ENCODE measurements at regions not wholly inside any gene's neighbourhood (a gene's known extent, or its start where the extent isn't known, plus 50 kb on each side); places are given as distances from the start of the nearest gene placed in this dataset.

DNA sequence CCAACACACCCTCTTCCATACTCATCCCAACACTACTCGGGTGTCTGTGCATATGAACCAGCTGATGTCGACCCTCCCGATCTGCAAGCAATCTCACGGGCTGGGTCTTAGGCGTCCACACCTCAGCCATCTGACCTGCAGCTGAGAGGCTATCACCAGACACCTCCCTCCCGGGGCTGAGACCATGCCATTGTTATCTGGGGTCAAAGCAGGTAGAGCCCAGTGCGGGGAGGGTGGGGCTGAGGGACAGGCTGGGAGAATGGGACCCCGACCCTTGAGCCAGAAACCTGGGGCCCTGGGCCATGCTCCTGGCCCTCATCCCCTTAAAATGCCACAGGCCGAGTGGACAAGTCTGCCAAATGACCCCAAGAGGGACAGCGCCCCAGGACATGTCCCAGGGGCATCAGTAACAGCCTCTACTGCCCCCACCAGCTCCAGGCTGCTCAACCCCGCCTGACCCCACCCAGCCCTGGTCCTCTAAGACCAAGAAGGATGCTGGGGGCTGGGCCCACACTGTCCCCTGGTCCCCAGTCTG lies 146.7 kb upstream of the CST7 start:
- no peak overlapping the region for H3K27ac Mint-ChIP-seq
- ChIA-PET CTCF (no interaction called here), POLR2A (no interaction called here)
- no peaks in the 10 kb centered on the region for H3K27me3 Mint-ChIP-seq
- H3K9me3 Mint-ChIP-seq, result no peaks in the 10 kb centered on the region
- H3K36me3 Mint-ChIP-seq (ENCODE audit: low read depth), result no peaks in the 10 kb centered on the region
- H3K4me3 Mint-ChIP-seq, result no peak overlapping the region
- intact Hi-C loops (cut with micrococcal nuclease), result no loop called here
- ATAC-seq, result no peak
- TF ChIP-seq, protein P1, sequence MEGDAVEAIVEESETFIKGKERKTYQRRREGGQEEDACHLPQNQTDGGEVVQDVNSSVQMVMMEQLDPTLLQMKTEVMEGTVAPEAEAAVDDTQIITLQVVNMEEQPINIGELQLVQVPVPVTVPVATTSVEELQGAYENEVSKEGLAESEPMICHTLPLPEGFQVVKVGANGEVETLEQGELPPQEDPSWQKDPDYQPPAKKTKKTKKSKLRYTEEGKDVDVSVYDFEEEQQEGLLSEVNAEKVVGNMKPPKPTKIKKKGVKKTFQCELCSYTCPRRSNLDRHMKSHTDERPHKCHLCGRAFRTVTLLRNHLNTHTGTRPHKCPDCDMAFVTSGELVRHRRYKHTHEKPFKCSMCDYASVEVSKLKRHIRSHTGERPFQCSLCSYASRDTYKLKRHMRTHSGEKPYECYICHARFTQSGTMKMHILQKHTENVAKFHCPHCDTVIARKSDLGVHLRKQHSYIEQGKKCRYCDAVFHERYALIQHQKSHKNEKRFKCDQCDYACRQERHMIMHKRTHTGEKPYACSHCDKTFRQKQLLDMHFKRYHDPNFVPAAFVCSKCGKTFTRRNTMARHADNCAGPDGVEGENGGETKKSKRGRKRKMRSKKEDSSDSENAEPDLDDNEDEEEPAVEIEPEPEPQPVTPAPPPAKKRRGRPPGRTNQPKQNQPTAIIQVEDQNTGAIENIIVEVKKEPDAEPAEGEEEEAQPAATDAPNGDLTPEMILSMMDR (IDR thresholded peaks at IDR 0.05), result no peak
- H3K4me1 Mint-ChIP-seq (ENCODE audit: low read depth), result no peaks in the 10 kb centered on the region
- no peak for DNase-seq

DNA sequence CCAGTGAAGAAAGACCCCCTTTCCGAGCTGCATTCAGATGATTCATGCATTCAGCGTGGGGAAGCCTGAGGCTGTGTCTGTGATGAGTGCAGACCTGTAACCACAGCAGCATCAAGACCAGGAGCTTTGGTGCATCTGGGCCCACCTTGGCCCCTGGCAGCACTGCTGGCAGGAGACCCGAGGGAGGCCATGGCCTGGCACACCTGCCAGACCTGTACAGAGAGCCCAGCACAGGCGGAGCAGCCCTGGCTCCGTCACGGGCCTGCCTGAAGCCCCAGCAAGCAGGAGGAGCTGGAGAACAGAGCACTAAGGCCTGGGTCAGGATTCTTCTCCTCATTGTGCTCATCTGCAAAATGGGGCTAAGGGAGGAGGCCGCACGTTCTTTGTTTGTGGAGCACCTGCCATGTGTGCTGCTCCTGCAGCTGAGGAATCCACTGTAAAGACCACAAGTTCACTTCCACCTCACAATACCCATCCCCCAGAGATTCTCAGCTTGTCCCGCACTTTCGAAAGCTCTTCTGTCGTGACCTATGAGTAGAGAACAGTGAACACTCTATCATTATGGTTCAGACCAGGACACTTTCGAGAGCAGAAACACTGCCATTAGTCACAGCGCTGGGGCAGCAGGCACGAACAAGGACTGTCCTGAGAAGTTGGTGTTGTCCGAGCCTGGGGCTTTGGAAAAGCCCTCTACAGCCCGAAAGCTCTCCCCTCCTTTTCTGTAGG lies 144.4 kb upstream of the CST7 start:
- Mint-ChIP-seq H3K4me3 (no peak overlapping the region), H3K27ac (no peak overlapping the region), H3K36me3 (ENCODE audit: low read depth) (no peaks in the 10 kb centered on the region), H3K27me3 (no peaks in the 10 kb centered on the region), H3K4me1 (ENCODE audit: low read depth) (peaks cover 5% of the 10 kb centered on the region), H3K9me3 (no peaks in the 10 kb centered on the region)
- ChIA-PET CTCF (no interaction called here), POLR2A (no interaction called here)
- intact Hi-C loops (cut with micrococcal nuclease), result no loop called here
- TF ChIP-seq, protein P1 (IDR thresholded peaks at IDR 0.05), result no peak
- DNase-seq, result no peak
- no peak for ATAC-seq

DNA sequence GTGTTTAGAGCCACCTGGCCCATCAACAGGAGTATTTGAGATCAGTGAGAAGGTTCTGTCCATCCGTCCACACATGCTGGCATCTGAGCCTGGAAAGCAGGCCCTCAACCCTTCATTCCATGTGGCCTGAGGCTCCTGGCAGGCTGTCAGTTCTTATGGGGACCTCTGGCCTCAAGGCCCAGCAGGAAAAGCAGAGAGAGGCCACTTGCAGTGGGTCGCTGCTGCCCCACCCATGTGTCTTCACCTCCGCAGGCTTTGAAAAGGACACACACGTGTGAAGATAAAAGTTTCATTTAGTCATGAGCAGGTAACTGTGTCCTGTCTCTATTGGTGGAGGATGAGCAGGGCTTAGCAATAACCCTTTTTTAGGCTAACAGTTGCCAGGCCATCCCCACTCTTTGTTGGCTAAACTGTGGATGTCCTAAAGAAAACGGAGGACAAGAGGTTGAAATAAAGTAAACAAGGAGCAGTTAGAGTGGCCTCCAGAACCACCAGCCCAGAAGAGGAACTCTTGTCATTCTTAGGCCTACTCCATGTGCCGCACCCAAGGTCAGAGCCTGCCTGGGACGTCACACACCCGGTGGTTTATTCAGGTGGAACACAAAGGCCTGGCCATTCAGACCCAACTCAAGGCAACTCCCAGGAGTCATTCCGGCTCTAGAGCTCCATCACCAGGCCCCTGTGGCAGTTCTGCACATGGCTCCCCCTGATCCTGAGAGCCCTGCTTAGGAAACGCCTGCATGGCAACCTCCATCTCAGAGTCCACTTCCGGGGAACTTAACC lies 143.4 kb upstream of the CST7 start:
- intact Hi-C loops (cut with micrococcal nuclease), result no loop called here
- ChIA-PET POLR2A (interaction anchor here (0.6 to 1.5 kb wide), 2 partner anchors 16 to 36 kb away, joined by 3 read pairs; no protein-coding TSS in a partner anchor), CTCF (no interaction called here)
- TF ChIP-seq, protein P1 (IDR thresholded peaks at IDR 0.05), result no peak
- H3K4me1 Mint-ChIP-seq (ENCODE audit: low read depth), result peaks cover 5% of the 10 kb centered on the region
- H3K27me3 Mint-ChIP-seq, result no peaks in the 10 kb centered on the region
- DNase-seq (no peak), ATAC-seq (no peak)
- no peak overlapping the region for H3K27ac Mint-ChIP-seq
- no peak overlapping the region for H3K4me3 Mint-ChIP-seq
- H3K36me3 Mint-ChIP-seq (ENCODE audit: low read depth), result no peaks in the 10 kb centered on the region
- H3K9me3 Mint-ChIP-seq, result no peaks in the 10 kb centered on the region

DNA sequence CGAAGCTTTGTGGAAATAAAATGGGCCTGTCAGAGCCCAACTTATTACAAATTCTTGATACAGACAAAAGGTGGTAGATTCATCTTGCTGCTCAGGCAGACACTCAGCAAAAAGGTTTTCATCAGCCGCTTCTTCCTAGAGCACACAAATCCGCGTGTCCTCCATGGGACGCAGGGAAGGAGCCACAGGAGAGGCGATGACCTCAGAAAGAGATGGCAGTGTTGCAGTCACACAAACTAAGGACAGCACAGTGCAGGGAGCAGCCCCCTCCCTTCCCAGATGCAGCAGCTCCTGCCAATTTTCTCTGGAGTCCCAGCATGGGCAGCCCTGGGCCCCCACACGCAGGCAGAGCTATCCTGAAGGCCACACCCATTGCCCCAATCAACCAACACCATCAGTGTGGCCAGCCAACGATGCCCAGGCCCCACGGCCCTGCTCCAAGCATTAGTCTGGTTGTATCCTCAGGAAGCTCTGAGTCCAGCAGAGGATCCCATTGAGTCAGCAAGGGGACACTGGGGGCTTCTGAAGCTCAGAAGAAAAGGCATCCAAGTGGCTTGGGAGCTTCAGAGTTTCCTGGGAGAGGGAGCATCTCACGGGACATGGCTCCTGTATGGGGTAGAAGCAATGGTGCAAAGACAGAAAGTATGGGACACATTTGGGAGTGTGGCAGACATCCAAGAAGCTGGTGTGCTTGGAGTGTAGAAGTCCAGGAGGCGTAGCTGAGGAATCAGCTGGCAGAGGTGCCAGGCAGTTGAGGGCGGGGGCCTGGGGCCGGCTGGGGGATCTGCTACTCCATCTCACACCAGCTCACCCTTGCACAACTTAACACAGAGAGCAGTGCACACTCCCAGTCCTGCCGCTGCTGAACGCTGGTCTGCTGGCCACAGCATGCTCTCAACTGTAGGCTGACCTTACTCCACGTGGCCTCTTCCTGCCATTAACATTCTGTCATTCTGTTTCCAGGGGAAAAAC lies 142.1 kb upstream of the CST7 start:
- Mint-ChIP-seq H3K4me1 (ENCODE audit: low read depth) (peaks cover 5% of the 10 kb centered on the region), H3K36me3 (ENCODE audit: low read depth) (no peaks in the 10 kb centered on the region), H3K27me3 (no peaks in the 10 kb centered on the region), H3K27ac (no peak overlapping the region), H3K4me3 (no peak overlapping the region), H3K9me3 (no peaks in the 10 kb centered on the region)
- POLR2A ChIA-PET, result interaction anchor here (1.5 kb wide), 1 partner anchor 15 kb away, joined by 3 read pairs; no protein-coding TSS in a partner anchor
- intact Hi-C loops (cut with micrococcal nuclease), result no loop called here
- ATAC-seq (no peak), DNase-seq (no peak)
- TF ChIP-seq, protein P1 (IDR thresholded peaks at IDR 0.05), result no peak
- CTCF ChIA-PET, result no interaction called here
